Panc1 (cell line): ENCODE measurements at regions not wholly inside any gene's neighbourhood (a gene's known extent, or its start where the extent isn't known, plus 50 kb on each side); places are given as distances from the start of the nearest gene placed in this dataset.

Source experiments
- ATAC-seq: fragments of 200-7000 bp; cut with Tn5 transposase; 2 replicates; pipeline ENCODE4 v1.9.1; 2020; ENCODE audit warnings: mild to moderate bottlenecking, moderate library complexity
- BruUV-seq: library from RNA; stranded (reverse); fragments of 400-500 nt; replicated peaks from 2 replicates; lab custom pipeline; 2021; lab: Mats Ljungman, UMichigan
- CTCF ChIA-PET: fragments of 300-600 bp; sonication (Branson Sonifier 250); formaldehyde crosslinking; loops from one replicate; lab custom pipeline; 2022; ENCODE audit warnings: antibody characterized with exemption; lab: Charles Lee
- POLR2A ChIA-PET: fragments of 300-600 bp; sonication (Branson Sonifier 250); formaldehyde crosslinking; loops from one replicate; lab custom pipeline; 2022; ENCODE audit warnings: antibody characterized with exemption; lab: Charles Lee
- DNase-seq: peaks from one replicate; pipeline ENCODE4 v3.0.0-alpha.2; 2010; ENCODE audit warnings: low read depth, low spot score
- H3K27ac ChIP-seq: 2 replicates; pipeline ENCODE4 v1.5.1; 2011; ENCODE audit warnings: mild to moderate bottlenecking, low read length, inconsistent platforms
- H3K27me3 ChIP-seq: fragments of 200-500 bp; sonication (Bioruptor generic); 2 replicates; pipeline ENCODE4 v1.6.0; 2014; ENCODE audit warnings: low read length, inconsistent platforms; ENCODE audit not compliant: control insufficient read depth, insufficient read depth
- H3K36me3 ChIP-seq: fragments of 200-500 bp; sonication (Bioruptor generic); 2 replicates; pipeline ENCODE4 v1.5.1; 2014; ENCODE audit warnings: inconsistent platforms, mild to moderate bottlenecking, low read length, moderate library complexity; ENCODE audit not compliant: control insufficient read depth, insufficient read depth
- H3K4me1 ChIP-seq: 2 replicates; pipeline ENCODE4 v1.5.1; 2011; ENCODE audit warnings: inconsistent platforms, mild to moderate bottlenecking, low read length, moderate library complexity; ENCODE audit not compliant: control insufficient read depth, insufficient read depth
- H3K4me3 ChIP-seq, 2 experiments: 2 replicates each; pipeline ENCODE4 v1.5.1; 2011 to 2012; ENCODE audit warnings: low read depth in 2 of 2, low read length in 2 of 2, mild to moderate bottlenecking in 2 of 2, inconsistent platforms in 1 of 2, moderate library complexity in 1 of 2
- H3K9me3 ChIP-seq: fragments of 200-500 bp; sonication (Bioruptor generic); 2 replicates; pipeline ENCODE4 v1.5.1; 2014; ENCODE audit warnings: low read depth, mild to moderate bottlenecking, inconsistent platforms, low read length, moderate library complexity; ENCODE audit not compliant: control insufficient read depth, insufficient read depth
- POLR2AphosphoS5 ChIP-seq: IDR thresholded peaks from 2 replicates; pipeline ENCODE4 v1.6.1; 2012; ENCODE audit warnings: mild to moderate bottlenecking, low read depth, low read length, moderate library complexity
- REST ChIP-seq, 2 experiments: IDR thresholded peaks; 2 replicates each; pipeline ENCODE4 v1.6.1; 2011 to 2012; ENCODE audit warnings: low read depth in 2 of 2, control low read depth in 1 of 2, low read length in 1 of 2, mild to moderate bottlenecking in 1 of 2, moderate library complexity in 1 of 2; ENCODE audit not compliant: insufficient read depth in 1 of 2
- SIN3A ChIP-seq: IDR thresholded peaks from 2 replicates; pipeline ENCODE4 v1.6.1; 2012; ENCODE audit warnings: low read depth, mild to moderate bottlenecking, low read length, moderate library complexity, borderline replicate concordance; ENCODE audit not compliant: insufficient read depth
- TCF7L2 ChIP-seq: IDR thresholded peaks from 2 replicates; pipeline ENCODE4 v1.6.1; 2011; ENCODE audit warnings: mild to moderate bottlenecking, low read depth, low read length, inconsistent platforms
- in situ Hi-C: cut with HindIII; loops from 2 replicates; pipeline ENCODE4 v1.10.0; 2016; ENCODE audit warnings: low sequenced_read_pairs, low pct_unique_long_range_greater_than_20kb
- intact Hi-C: fragments of 100-400 bp; cut with micrococcal nuclease; formaldehyde crosslinking; loops from one replicate; pipeline ENCODE4 v1.10.0; 2022; ENCODE audit not compliant: unreplicated experiment
- TF ChIP-seq, protein P1 (sequence below): fragments of 450-650 bp; IDR thresholded peaks from 2 replicates; pipeline ENCODE4 v1.5.1; 2017; ENCODE audit warnings: mild to moderate bottlenecking

GRCh38 chr2:134155134-134155533 lies 98.7 kb upstream of the MGAT5 start:
- ATAC-seq, result no peak
- Histone ChIP-seq H3K36me3 (no peaks in the 10 kb centered on the region), H3K4me1 (no peaks in the 10 kb centered on the region), H3K27ac (no peak overlapping the region), H3K27me3 (no peaks in the 10 kb centered on the region), H3K4me3 (no peak overlapping the region), H3K9me3 (no peaks in the 10 kb centered on the region)
- intact Hi-C loops, result no loop called here
- in situ Hi-C loops, result no loop called here
- no TSS peak for BruUV-seq
- CTCF ChIA-PET, result no interaction called here
- DNase-seq, result no peak
- TF ChIP-seq SIN3A, result no peak
- TF ChIP-seq POLR2AphosphoS5, result no peak
- TF ChIP-seq TCF7L2, result no peak
- no peak for TF ChIP-seq REST (IDR thresholded peaks at IDR 0.05; ENCODE audit: insufficient read depth in 1 of 2, low read depth in 2 of 2, low read length in 1 of 2)
- TF ChIP-seq, protein P1, sequence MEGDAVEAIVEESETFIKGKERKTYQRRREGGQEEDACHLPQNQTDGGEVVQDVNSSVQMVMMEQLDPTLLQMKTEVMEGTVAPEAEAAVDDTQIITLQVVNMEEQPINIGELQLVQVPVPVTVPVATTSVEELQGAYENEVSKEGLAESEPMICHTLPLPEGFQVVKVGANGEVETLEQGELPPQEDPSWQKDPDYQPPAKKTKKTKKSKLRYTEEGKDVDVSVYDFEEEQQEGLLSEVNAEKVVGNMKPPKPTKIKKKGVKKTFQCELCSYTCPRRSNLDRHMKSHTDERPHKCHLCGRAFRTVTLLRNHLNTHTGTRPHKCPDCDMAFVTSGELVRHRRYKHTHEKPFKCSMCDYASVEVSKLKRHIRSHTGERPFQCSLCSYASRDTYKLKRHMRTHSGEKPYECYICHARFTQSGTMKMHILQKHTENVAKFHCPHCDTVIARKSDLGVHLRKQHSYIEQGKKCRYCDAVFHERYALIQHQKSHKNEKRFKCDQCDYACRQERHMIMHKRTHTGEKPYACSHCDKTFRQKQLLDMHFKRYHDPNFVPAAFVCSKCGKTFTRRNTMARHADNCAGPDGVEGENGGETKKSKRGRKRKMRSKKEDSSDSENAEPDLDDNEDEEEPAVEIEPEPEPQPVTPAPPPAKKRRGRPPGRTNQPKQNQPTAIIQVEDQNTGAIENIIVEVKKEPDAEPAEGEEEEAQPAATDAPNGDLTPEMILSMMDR, result no peak
- POLR2A ChIA-PET, result no interaction called here

- in situ Hi-C loops (no loop called here), intact Hi-C loops (no loop called here)
- ATAC-seq (no peak), DNase-seq (no peak)
- Histone ChIP-seq H3K27me3 (no peaks in the 10 kb centered on the region), H3K36me3 (no peaks in the 10 kb centered on the region), H3K4me3 (no peak overlapping the region), H3K4me1 (no peaks in the 10 kb centered on the region), H3K27ac (no peak overlapping the region), H3K9me3 (no peaks in the 10 kb centered on the region)
- ChIA-PET CTCF (no interaction called here), POLR2A (no interaction called here)
- TF ChIP-seq, protein P1, result no peak
- no peak for TF ChIP-seq REST (IDR thresholded peaks at IDR 0.05; ENCODE audit: insufficient read depth in 1 of 2, low read depth in 2 of 2, low read length in 1 of 2)
- TF ChIP-seq SIN3A, result no peak
- TF ChIP-seq POLR2AphosphoS5, result no peak
- TF ChIP-seq TCF7L2, result no peak
- BruUV-seq, result no TSS peak
Observed at GRCh38 chr2:134158295-134158694, 95.6 kb upstream of the MGAT5 start.
